T-helper 1 cell treated with Interleukin-12 subunit alpha and Interleukin-12 subunit beta and Interleukin-4 antibody, amounts not matched to agents 30 ng/mL and 1 ng/mL, for 36 hours (primary cell): ENCODE measurements at regions not wholly inside any gene's neighbourhood (a gene's known extent, or its start where the extent isn't known, plus 50 kb on each side); places are given as distances from the start of the nearest gene placed in this dataset.
"Not testable (repeated sequence)": the region's sequence is repeated elsewhere in the genome, so short reads cannot be mapped to it uniquely, and the experiment has no call there.

Experiments used
- intact Hi-C: fragments of 100-400 bp; cut with micrococcal nuclease; formaldehyde crosslinking; loops from one replicate; pipeline ENCODE4 v1.15.1; 2024

DNA sequence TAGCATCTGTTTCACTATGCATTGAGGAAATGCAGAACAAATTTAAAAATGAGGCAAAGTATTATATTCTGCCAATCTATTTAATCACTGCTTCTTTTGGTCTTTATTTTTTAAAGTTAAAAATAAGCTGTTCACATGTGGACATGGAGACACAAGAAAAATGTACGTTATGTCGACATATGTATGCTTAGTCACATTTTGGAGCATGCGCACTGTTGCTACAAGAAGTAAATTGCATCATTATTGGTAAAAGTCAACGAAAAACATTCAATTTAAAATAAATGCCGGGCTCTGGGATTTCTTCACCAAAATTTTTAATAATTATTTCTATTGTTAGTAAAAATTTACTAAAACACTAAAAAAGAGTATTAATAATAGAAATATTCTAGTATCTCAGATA lies 876.3 kb upstream of the CTNND2 start:
- intact Hi-C loops = no loop called here

DNA sequence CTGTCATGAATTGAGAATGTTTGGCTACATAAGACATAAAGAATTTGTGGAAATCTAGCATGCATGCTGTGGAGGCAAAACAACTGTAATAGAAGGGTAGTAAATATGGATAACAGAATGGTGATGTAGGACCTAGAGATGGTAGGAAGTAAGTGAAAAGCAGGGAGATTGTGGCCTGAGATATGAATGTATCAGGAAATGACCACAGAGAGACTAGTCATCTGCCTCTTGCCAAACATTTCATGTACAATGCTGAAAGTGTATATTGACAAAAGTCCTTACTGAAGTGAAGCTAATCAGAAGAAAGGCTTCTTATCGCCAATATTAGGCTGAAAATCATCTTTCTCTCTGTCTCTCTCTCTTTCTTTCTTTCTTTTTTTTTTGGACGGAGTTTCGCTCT lies 873.1 kb upstream of the CTNND2 start:
- intact Hi-C loops = no loop called here

DNA sequence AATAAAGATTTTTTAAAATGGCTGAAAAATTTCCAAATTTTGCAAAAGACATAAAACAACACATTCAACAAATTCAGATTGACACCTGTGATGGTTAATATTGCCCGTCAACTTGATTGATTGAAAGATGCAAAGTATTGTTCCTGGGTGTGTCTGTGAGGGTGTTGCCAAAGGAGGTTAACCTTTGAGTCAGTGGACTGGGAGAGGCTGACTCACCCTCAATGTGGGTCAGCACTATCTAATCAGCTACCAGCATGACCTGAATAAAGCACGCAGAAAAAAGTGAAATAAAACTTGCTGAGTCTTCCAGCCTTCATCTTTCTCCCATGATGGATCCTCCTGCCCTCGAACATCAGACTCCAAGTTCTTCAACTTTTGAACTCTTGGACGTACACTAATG lies 868.0 kb upstream of the CTNND2 start:
- intact Hi-C loops = no loop called here

DNA sequence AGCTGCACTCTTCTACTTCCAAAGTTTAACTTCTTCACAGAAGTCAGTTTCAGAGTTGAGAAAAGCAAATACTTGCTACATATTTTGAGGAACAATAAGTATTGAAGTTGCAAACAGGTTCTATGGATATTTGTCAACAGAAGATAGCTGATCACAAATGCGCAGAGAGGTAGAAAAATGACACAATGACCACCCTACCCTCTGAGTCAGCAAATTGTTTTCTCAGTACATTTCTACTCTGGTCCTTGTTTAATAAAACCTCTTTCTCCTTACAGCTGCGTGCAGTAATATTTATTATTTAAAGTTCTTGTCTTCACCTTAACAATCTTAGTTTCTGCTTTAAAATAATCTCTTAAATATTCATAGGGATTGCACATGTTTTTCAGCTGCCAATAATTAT lies 855.1 kb upstream of the CTNND2 start:
- intact Hi-C loops = no loop called here

DNA sequence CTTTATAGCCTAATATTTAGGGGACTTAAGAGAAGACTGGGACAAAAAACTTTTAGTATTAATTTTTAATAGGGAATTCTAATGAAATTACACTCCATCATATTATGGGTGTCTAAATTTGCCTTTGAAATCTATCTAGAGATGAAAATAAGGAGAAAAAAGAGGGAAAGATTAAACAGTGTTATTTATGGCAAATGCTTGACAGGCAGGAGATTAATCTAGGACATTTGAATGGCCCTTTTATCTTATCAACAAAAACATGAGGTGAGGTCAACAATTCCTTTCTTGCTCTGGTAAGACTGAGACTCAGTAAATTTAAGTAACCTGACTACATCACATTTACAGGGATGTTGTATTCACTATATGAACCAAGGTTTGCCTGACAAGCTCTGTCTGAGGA lies 852.8 kb upstream of the CTNND2 start:
- intact Hi-C loops = no loop called here

DNA sequence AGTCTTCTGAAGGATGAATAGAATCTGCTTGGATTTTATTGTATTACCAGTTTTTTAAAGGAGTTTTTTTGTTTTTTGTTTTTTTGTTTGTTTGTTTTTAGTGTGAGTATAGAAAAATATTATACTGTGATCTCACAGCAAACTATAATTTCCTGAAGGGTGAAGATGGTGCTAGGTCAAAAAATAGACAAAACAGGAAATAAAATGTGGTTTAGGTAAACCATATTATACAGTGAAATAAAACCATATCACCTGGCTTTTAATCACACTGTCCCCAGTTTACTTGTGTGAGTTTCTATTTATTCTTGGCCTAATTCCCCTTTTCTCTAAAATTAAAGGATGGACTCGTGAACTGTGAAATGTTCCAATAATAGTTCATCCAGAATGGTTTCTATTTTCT lies 841.3 kb upstream of the CTNND2 start:
- intact Hi-C loops = no loop called here

DNA sequence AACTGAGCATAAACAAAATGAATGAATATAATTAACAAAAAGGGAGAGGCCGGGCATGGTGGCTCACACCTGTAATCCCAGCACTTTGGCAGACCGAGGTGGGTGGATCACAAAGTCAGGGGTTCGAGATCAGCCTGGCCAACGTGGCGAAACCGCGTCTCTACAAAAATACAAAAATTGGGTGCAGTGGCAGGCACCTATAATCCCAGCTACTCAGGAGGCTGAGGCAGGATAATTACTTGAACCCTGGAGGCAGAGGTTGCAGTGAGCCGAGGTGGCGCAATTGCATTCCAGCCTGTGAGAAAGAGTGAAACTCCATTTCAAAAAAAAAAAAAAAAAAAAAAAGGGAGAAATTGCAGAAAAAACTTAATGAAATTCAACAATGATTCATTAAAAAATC lies 839.3 kb upstream of the CTNND2 start:
- intact Hi-C loops = no loop called here

DNA sequence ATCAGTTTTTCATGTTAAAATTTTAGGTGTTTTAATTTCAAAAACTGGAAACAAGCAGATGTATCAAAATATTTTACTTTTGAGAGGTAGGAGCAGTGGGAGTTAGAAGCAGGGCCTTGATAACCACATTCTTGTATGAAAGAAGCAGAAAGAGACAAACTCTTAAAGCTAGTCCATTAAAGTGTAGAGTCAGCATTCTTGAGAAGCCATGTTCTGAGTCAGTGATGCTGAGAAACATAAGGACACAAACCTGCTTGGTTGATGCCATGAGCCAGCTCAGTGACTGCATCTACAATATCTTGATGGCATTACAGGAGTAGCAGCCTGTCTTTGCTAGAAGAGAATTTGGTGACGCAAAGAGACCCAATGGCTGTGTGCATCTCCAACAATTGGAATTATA lies 826.1 kb upstream of the CTNND2 start:
- intact Hi-C loops = no loop called here

DNA sequence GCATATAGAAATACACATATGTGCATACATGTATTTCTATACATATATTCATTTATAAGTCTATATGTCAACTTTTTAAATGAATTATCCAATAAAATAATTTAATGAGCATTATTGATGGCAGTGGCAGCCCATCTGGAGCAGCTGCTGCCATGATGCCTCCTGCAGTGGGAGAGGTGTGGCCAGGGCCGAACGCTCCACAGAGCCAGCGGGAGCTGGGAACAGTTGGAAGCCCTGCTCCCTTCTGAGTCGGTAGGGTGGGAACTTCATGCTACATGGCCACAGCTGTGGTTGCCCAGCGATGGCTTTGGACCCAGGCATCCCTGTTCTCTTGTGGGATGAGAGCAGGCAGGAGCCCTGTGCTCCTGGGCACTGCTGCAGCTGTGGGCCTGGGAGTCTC lies 812.4 kb upstream of the CTNND2 start:
- intact Hi-C loops = no loop called here

DNA sequence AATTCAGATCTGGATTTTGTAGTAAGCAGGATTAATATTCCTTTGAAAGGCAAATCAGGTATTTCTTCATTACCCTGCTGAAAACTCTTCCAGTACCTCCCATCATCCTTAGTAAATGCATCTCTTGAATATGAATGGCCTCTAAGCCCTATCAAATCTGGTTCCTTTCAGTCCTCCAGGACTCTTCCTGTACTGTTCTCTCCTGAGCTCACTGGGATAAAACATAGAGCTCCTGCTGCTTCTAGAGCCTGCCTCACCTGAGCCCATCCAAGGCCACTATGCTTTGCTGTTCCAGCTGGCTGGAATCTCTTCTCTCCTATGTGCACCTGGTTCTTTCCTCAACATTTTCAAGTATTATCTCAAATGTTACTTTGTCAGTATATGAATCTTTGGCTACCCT lies 803.3 kb upstream of the CTNND2 start:
- intact Hi-C loops = no loop called here

DNA sequence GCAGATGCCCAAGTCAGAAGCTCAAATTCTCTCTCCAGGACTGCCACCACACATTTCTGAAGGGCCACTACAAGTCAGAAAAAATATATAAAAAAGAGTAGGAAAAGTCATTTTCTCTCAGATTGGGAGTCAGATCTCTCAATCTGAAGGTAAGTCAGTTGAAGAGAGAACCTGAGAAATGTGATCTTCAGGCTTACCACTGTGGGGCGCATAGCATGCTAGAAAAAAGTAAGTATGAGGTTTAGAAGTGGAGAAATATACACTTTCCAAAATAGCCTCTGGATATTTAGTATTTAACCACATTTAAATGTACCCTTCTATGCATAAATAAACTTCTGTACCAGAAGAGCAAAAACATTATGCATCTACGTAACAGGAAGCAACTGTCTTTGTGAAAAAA lies 800.7 kb upstream of the CTNND2 start:
- intact Hi-C loops = no loop called here

DNA sequence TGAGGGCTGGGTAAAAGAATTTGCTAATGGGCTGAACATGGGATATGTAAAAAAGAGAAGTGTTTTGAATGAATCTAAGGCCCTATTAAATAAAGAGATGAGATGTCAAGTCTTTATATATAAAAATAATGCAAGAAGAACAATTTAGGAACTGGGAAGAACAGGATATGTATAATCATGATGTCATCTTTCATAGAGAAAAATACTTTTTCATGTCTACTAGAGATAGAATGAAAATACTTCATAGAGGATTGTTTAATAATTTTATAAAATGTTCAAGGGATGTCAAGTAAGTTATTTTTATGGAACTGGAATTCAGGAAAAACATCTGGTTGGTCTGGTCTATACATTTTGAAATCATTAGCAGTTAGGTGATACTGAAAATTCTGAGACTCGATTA lies 799.0 kb upstream of the CTNND2 start:
- intact Hi-C loops = no loop called here

DNA sequence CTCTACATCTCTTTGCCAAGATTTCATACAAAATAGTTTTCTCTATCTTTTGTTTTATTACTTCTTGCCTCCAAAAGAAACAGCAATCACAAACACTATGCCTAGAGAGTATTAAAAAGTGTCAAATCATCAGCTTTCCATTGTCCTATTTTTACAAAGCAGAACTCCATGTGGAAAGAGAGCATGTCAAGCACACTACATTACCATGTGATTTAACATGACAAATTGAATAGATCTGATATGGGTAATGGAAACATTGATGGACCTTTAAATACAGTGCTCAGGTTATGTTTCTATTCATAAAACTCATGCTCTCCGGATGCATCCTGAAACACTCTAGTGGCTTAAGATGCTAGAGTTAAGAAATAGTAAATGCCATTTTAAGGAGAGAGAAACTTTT lies 791.4 kb upstream of the CTNND2 start:
- intact Hi-C loops = no loop called here

DNA sequence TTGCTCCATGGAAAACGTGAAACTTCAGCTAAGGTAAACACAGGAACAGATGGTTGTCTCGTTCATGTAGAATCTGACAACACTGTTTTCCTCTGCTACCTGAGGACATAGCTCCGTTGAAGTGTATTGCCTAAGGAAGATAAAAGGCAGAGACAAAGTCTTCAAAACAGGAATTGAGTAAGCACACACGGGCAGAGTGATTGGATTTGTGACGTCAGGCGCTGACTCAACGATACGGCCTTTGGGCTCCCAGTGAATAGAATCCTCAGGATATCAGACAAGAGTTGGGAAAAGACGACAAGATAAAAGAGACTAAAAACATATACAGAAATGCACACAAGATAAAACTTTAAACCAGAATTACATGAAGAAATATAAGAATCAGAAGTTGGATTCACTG lies 787.1 kb upstream of the CTNND2 start:
- intact Hi-C loops = no loop called here

DNA sequence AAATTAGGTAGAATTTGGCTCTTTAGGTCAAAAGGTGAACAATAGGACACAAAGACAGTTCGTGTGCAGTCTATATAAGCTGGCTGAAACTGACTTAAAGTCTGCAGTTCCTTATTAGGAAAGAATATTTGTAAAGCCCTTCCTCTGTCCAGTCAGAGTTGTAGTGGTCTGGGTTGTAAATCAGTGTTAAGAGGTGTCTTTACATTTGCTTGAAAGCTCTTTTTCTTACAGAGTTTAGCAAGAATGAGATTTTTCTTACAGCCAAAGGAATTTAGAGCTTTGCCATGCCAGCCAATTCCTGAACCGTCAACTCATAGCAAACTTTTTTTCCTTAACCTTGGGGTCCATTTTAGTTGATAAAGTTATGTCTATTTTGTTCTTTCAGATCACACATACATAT lies 786.1 kb upstream of the CTNND2 start:
- intact Hi-C loops = no loop called here

DNA sequence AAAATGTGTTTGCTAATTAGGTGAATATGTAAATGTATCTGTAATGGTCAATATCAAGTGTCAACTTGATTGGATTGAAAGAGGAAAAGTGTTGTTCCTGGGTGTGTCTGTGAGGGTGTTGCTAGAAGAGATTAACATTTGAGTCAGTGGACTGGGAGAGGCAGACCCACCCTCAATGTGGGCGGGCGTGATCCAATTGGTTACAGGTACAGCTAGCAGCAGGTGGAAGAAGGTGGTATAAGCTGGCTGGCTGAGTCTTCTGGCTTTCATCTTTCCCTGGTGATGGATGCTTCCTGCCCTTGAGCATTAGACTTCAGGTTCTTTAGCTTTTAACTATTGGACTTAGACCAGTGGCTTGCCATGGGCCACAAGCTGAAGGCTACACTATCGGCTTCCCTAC lies 779.0 kb upstream of the CTNND2 start:
- intact Hi-C loops = no loop called here

DNA sequence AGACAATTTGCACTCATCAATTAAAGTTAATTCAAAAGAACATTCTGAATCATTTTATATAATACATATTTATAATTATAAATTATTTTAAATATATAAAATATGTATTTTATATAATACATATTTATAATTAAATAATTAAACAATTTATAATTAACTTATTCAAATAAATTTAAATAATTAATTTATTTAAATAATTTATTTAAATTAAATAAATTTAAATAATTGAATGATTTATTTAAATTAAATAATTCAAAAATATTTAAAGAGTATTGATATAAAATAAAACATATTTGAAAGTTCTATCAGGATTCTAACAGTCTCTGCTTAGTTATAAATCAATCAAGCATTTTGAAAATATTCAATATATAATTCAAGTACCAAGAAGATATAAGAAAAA lies 775.5 kb upstream of the CTNND2 start:
- intact Hi-C loops = no loop called here

DNA sequence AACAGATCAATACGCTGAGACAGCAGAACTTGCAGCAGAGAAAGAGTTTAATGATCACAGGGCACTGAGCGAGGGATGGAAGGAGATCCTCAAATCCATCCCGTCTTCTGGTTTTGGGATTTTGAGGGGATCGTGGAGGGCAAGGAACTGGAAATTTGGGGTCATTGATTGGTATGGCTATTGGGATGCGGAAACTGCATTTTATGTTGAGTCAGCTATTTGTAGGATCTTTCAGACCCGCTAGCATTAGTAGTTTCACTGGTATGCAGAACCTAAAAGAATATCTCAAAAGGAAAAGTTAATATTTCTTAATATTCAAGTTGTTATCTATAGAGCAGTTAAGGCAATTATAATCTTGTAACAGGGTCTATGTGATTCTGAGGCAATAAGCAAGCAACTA lies 771.7 kb upstream of the CTNND2 start:
- intact Hi-C loops = no loop called here

DNA sequence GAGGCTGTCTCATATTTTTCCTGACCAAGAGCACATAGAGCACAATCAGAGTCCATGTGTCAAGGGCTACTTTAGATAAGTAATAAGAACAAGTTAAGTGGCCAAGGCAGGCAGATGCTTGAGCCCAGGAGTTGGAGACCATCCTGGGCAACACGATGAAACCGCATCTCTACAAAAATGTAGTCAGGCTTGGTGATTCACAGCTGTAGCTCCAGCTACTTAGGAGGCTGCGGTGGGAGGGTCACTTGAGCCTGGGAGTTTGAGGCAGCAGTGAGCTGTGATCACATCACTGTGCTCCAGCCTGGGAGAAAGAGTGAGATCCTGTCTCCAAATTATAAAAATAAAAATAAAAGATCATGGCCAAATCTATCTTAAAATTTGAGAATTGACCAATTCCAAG lies 767.9 kb upstream of the CTNND2 start:
- intact Hi-C loops = no loop called here

DNA sequence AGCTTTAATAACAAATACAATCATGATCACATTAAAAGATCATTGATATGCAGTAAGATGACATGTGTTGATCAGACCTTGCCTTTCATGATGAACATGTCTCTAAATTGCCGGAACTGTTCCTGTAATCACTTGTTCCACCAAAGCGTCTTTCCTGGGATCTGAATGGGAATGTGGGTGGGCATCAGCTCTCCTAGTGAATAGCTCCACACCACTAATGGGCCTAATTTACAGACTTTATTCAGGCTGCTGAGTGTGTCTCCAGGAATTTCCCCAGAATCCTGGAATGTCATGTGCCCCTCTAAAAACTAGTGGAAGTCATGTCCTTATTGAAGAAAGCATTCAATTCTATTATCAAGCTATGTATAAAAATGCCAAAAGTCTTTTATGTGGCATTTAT lies 765.1 kb upstream of the CTNND2 start:
- intact Hi-C loops = no loop called here

DNA sequence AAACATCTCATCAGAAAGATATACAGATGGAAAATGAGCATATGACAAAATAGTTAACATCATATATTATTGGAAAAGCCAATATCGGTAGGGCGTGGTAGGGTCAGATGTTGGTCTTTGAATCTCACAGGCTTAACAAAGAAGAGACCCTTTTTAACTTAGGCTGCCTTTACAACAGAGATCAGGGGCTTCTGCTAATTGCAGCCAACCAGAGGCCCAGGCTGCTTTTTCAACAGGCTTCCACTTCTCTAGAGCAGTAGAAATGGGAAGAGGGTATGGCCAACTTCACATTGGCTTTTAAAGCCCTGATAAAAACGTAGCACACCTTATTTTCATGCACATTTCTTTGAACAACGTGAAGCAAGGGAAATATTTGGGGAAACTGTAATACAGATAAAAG lies 764.3 kb upstream of the CTNND2 start:
- intact Hi-C loops = no loop called here

DNA sequence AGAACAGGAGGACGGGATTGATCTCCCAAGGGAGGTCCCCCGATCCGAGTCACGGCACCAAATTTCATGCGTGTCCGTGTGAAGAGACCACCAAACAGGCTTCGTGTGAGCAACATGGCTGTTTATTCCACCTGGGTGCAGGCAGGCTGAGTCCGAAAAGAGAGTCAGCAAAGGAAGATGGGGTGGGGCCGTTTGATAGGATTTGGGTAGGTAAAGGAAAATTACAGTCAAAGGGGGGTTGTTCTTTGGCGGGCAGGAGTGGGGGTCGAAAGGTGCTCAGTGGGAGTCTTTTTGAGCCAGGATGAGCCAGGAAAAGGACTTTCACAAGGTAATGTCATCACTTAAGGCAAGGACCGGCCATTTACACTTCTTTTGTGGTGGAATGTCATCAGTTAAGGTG lies 763.6 kb upstream of the CTNND2 start:
- intact Hi-C loops = not testable (repeated sequence)

DNA sequence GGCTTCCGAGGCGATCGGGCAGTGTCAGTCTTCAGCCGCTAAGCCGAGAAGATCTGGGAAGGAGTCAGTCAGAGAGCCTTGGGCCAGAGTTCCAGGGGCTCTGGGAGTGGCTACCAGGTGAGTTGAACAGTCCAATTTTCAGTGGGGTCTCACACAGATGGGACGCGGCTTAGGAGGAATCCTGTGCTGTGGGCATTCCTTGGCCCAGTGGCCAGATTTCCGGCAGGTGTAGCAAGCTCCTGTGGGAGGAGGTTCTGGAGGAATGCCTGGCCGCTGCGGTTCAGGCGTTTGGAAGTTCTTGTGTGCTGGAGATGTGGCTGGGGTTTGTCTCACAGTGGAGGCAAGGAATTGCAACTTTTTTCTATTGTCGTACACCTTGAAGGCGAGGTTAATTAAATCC lies 761.5 kb upstream of the CTNND2 start:
- intact Hi-C loops = not testable (repeated sequence)

DNA sequence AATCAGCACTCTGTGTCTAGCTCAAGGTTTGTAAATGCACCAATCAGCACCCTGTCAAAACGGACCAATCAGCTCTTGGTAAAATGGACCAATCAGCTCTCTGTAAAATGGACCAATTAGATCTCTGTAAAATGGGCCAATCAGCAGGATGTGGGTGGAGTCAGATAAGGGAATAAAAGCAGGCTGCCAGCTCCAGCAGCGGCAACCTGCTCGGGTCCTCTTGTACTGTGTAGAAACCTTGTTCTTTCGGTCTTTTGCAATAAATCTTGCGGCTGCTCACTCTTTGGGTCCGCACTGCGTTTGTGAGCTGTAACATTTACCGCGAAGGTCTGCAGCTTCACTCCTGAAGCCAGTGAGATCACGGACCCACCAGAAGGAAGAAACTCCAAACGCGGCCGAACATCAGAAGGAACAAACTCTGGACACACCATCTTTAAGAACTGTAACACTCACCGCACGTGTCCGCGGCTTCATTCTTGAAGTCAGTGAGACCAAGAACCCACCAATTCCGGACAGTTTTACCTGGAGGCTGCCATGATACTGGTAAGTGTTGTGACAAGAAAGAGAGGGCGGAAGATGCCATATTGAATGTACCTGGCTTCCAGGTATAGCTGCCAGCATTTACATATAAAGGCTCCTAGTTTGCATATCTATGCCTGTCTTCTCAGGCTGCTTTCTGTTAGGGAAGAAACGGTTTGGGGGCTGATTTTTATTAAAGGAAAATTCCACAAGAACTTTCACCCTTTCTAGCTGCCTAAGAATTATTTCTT lies 758.5 kb upstream of the CTNND2 start:
- intact Hi-C loops = no loop called here
